ENCODE measurements at regions not wholly inside any gene's neighbourhood (a gene's known extent, or its start where the extent isn't known, plus 50 kb on each side); places are given as distances from the start of the nearest gene placed in this dataset.
A peak's percentile ranks its signal among the peaks of the same experiment; 100 is the strongest.

DNA sequence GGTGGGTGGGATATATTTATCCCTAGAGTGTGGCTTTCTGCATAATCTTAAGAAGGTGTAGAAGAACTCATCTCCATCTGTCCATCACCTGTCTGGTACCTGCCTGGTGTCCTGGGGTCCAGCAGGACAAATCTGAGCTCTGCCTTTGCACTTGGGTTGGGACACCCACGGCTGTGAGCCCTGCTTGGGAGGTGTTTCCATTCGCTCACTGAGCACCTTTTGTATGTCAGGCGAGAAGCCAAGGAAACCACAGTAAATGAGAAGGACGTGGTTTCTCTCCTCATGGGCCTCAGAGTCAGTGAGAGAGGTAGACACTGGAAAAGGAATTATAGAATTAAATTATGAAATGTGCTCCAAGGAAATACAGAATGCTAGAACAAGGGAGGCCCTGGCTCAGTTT, 555.9 kb downstream of the MIAT start:
- Mint-ChIP-seq H3K27me3 (peaks cover 13% of the 10 kb centered on the region), H3K4me3 (no peak overlapping the region), H3K36me3 (ENCODE audit: low read depth) (no peaks in the 10 kb centered on the region), H3K27ac (no peak overlapping the region), H3K9me3 (no peaks in the 10 kb centered on the region), H3K4me1 (no peaks in the 10 kb centered on the region)
- ATAC-seq (replicated peaks): no peak

DNA sequence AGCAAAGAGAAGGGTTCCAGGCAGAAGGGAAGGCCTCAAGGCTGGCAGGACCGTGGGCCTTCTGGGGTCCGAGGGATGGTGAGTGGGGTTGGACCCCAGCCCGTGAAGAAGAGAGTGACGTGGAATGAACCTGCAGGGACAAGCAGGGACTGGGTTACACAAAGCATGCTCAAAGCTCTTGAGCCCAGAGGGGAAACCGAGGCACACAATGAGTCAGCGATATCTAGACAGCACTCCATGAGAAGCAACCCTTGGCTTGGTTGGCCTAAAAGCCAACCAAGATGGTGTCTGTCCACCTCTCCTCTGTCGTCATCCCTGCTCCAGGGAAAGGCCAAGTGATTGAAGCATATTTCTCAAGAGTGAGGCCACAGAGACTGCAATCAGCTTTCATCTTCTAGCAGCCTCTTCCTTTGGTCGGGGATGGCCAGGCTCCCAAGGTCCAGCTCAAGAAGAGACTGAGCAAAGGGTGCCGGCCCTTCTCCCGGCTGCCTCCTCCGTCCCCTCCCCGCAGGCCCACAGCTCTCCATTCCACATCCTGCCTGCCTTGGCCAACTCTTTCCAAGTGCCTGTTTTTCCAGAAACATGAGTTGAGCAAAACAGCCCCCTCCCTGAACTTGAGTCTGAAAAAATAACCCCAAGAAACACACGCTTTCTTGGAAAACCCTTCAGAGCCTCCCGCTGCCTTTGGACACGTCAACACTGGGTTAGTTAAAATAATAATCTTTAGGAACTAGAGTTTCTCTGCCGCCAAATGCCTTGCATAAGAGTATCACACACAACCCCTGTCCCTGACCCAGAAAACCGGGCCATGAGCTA, 556.6 kb downstream of the MIAT start:
- H3K27ac Mint-ChIP-seq: no peak overlapping the region

DNA sequence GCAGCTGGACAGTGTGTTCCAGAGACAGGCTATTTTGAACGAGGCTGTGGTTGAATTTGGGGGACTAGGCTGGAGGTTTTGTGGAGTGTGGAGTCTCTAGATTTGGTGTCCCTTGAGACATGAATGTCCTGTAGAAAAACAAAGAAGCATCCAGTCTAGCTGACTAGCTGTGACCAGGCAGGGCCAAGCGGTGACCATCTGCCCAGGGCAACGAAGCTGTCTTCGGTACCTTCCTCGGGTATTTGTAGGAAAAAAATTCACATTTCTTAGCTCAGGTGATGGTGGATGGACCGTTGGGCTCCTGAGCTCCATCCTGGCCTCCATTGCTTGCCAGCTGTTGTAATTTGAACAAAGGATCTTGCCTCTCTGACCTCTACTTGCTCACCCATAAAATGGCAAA, 557.3 kb downstream of the MIAT start:
- H3K4me1 Mint-ChIP-seq: no peaks in the 10 kb centered on the region
- H3K4me3 Mint-ChIP-seq: no peak overlapping the region
- ATAC-seq (replicated peaks): no peak
- H3K27ac Mint-ChIP-seq: no peak overlapping the region
- peaks cover 19% of the 10 kb centered on the region for H3K27me3 Mint-ChIP-seq
- no peaks in the 10 kb centered on the region for H3K36me3 Mint-ChIP-seq (ENCODE audit: low read depth)
- no peaks in the 10 kb centered on the region for H3K9me3 Mint-ChIP-seq

More for the DNA sequence above, 556.6 kb downstream of the MIAT start:
- Mint-ChIP-seq H3K36me3 (ENCODE audit: low read depth) (no peaks in the 10 kb centered on the region), H3K4me3 (no peak overlapping the region), H3K27me3 (peaks cover 15% of the 10 kb centered on the region), H3K9me3 (no peaks in the 10 kb centered on the region), H3K4me1 (no peaks in the 10 kb centered on the region)
- ATAC-seq (replicated peaks): no peak

DNA sequence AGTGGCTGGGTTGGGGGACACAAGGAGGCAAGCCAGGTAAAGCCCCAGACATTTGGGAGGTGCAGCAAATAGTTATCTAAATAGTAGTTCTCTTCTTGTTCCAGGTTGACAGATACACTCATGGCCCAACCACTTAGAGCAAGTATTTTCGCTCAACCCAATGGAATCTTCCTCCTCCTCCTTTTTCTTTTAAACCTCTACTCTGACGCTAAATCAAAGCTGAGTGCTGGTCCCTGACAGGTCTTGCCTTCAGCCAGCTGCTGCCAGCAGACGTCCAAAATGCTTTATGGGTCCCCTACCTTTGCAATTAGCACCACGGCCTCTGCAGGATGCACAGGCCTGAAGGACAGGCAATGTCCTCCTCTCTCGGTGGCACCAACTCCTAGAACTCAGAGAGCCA, 558.5 kb downstream of the MIAT start:
- H3K27me3 Mint-ChIP-seq: peaks cover 22% of the 10 kb centered on the region
- H3K4me3 Mint-ChIP-seq: no peak overlapping the region
- no peak for ATAC-seq (replicated peaks)
- H3K36me3 Mint-ChIP-seq (ENCODE audit: low read depth): no peaks in the 10 kb centered on the region
- H3K9me3 Mint-ChIP-seq: no peaks in the 10 kb centered on the region
- no peaks in the 10 kb centered on the region for H3K4me1 Mint-ChIP-seq
- no peak overlapping the region for H3K27ac Mint-ChIP-seq

DNA sequence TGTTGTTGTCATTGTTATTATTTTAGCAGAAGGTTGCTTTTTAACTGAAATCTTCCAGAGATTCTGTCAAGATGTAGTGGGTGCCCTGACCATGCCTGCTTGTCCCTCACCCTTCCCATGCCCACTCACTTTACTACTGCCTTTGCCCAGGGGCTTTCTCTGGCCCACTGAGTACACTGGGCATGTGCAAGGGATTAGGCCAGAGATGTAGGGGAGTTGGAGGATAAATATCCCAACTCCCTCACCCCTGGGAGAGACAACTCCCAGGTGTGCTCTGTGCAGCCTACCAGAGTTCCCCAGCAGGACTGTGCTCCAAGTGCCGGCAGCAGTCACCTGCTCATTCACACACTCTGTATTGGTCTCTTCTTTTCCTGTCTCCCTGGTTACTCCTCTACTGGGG, 559.1 kb downstream of the MIAT start:
- Mint-ChIP-seq H3K36me3 (ENCODE audit: low read depth) (no peaks in the 10 kb centered on the region), H3K27ac (no peak overlapping the region), H3K9me3 (no peaks in the 10 kb centered on the region), H3K4me1 (no peaks in the 10 kb centered on the region), H3K27me3 (peaks cover 22% of the 10 kb centered on the region), H3K4me3 (no peak overlapping the region)
- no peak for ATAC-seq (replicated peaks)

DNA sequence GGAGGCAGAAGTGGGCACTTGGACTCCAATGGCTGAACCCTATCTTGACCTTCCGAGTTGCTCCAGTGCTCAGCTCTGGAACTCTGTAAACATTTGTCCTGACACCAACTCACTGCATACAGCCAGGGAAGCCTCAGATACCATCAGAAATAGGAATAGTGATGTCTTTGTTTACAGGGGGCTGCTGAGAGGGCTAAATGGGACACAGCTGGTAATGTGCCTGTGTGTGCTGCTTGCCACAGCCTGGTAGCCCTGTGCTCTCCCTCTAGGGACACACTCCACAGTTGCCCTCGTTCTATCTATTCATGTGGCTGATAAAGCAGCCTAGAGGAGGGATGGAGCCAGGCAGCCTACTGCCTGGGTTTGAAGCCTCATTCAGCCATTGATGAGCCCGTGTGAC, 559.8 kb downstream of the MIAT start:
- H3K4me3 Mint-ChIP-seq: no peak overlapping the region
- H3K4me1 Mint-ChIP-seq: no peaks in the 10 kb centered on the region
- H3K9me3 Mint-ChIP-seq: no peaks in the 10 kb centered on the region
- no peak for ATAC-seq (replicated peaks)
- peaks cover 22% of the 10 kb centered on the region for H3K27me3 Mint-ChIP-seq
- H3K27ac Mint-ChIP-seq: no peak overlapping the region
- H3K36me3 Mint-ChIP-seq (ENCODE audit: low read depth): no peaks in the 10 kb centered on the region

DNA sequence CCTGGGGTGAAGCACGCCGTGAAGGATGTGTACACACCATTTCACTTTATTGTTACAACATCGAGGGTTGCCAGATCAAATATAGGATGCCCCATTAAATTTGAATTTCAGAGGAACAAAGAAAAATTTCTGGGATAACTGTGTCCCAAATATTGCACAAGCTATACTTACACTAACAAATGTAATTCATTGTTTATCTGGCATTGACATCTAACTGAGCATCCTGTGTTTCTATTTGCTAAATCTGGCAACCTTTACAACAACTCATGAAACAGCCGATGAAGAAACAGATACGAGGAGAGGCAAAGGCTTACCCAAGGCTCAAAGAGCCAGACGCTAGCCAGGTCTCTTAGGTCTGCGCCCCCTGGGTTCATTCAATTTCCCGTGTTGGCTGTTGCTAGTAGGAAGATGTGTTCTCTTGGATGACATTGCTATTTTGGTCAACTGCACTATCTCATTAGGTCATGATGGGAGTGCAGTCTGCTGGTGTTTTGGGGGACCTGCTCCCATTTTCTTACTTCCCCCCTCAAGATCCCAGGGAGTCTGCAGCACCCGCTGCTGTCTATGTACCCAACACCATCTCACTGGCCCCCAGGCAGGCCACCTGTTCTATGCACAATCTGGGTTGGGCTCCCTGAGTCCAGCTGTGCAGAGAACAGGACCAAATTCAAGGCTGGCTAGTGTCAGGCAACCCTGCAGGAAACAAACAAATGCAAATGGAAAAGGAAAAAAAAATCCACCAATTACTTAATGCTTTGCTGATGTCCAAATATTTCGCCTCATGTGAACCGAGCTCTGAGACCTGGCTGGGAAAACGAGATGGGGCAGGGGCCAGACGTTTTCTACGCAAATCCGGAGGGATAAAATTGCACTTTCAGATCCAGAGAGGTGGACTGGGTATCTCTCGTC, 560.9 kb downstream of the MIAT start:
- no peak for ATAC-seq (replicated peaks)
- Mint-ChIP-seq H3K27me3 (peaks cover 18% of the 10 kb centered on the region), H3K27ac (no peak overlapping the region), H3K4me1 (no peaks in the 10 kb centered on the region), H3K4me3 (no peak overlapping the region), H3K9me3 (no peaks in the 10 kb centered on the region), H3K36me3 (ENCODE audit: low read depth) (no peaks in the 10 kb centered on the region)

DNA sequence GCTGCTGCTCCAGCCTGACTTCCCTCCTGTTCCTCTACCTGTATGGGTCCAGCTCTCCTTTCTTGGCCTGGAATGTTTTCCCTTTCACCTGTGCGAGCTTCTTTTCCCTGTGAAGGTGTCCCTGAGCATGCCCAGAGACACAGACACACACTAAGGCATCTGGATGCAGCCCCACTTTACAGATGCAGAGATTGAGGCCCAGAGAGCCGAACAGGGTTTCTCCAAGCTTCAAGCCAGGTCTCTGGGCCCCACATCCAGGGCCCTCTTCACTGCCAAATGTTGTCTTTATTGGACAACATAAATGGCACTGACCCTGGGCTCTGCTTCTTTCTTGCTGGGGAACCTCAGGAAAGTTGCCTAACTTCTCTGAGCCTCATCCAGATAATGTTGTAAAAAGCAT, 561.6 kb downstream of the MIAT start:
- no peak for ATAC-seq (replicated peaks)
- H3K27me3 Mint-ChIP-seq: peaks cover 14% of the 10 kb centered on the region
- H3K4me3 Mint-ChIP-seq: no peak overlapping the region
- no peaks in the 10 kb centered on the region for H3K4me1 Mint-ChIP-seq
- H3K9me3 Mint-ChIP-seq: no peaks in the 10 kb centered on the region
- H3K27ac Mint-ChIP-seq: no peak overlapping the region
- no peaks in the 10 kb centered on the region for H3K36me3 Mint-ChIP-seq (ENCODE audit: low read depth)

DNA sequence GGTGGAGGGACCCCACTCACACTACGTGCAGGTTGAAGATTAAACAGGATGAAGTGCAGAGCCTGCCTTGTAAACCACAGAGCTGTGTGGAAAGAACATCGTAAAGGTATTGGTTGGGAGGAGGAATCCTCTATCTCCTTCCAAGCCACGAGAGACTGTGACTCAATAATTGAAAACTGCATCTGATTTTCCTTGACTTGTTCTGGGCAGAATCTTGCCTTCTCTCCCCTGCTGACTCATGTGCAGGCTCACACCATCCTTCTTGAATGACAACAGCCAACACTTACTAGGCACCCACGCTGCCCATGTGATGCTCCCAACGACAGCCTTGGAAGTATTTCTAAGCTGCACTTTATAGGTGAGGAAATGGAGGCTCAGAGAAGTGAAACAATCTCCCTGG, 563.0 kb downstream of the MIAT start:
- no peaks in the 10 kb centered on the region for H3K4me1 Mint-ChIP-seq
- peaks cover 14% of the 10 kb centered on the region for H3K27me3 Mint-ChIP-seq
- H3K36me3 Mint-ChIP-seq (ENCODE audit: low read depth): no peaks in the 10 kb centered on the region
- H3K4me3 Mint-ChIP-seq: no peak overlapping the region
- ATAC-seq (replicated peaks): no peak
- H3K9me3 Mint-ChIP-seq: no peaks in the 10 kb centered on the region
- no peak overlapping the region for H3K27ac Mint-ChIP-seq

DNA sequence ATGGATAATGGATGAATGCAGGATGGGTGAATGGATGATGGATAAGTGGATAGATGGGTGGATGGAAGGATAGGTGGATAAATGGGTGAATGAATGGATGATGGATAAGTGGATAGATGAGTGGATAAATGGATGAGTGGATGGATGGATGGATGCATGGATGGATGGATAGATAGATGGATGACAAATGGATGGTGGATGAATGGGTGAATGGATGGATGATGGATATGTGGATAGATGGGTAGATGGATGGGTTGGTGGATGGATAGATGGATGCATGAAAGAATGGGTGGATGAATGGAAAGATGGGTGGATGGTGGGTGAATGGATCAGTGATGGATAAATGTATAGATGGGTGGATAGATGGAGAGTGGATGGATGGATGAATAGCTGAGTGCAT, 564.8 kb downstream of the MIAT start:
- no peaks in the 10 kb centered on the region for H3K9me3 Mint-ChIP-seq
- peaks cover 19% of the 10 kb centered on the region for H3K27me3 Mint-ChIP-seq
- H3K27ac Mint-ChIP-seq: no peak overlapping the region
- no peak for ATAC-seq (replicated peaks)
- no peak overlapping the region for H3K4me3 Mint-ChIP-seq
- H3K36me3 Mint-ChIP-seq (ENCODE audit: low read depth): no peaks in the 10 kb centered on the region
- no peaks in the 10 kb centered on the region for H3K4me1 Mint-ChIP-seq

DNA sequence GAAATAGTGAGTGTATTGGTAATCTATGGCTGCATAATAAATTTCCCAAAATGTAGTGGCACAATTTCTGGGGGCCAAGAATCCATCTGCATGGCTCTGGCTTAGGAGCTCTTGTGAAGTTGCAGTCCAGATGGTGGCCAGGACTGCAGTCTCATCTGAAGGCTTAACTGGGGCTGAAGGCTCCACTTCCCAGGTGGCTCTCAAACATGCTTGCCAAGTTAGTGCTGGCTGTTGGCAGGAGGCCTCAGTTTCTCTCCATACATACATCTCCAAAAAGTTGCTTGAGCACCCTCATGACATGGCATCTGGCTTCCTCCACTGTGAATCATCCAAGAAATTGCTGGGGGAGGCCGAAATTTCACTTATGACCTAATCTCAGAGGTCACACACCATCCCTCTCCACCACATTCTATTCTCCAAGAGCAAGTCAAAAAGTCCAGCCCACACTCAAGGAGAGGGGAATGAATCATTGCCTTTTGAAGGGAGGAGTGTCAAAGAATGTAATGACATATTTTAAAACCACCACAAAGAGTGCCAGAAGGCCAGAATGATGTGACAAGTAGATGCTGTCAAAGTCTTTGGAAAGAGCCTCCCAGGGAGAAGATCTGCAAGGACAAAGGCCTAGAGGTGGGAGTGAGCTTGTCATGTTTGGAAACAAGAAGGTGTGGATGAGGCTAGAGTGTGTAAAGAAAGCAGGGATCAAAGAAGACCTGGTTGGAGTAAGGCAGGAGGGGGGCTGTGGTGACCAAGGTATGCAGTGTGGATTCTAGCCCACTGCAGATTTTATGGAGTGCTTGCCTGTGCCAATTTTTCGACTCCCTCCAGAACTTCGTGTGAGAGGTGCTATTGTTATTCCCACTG, 566.2 kb downstream of the MIAT start:
- peak; percentile 31 for ATAC-seq (replicated peaks)

DNA sequence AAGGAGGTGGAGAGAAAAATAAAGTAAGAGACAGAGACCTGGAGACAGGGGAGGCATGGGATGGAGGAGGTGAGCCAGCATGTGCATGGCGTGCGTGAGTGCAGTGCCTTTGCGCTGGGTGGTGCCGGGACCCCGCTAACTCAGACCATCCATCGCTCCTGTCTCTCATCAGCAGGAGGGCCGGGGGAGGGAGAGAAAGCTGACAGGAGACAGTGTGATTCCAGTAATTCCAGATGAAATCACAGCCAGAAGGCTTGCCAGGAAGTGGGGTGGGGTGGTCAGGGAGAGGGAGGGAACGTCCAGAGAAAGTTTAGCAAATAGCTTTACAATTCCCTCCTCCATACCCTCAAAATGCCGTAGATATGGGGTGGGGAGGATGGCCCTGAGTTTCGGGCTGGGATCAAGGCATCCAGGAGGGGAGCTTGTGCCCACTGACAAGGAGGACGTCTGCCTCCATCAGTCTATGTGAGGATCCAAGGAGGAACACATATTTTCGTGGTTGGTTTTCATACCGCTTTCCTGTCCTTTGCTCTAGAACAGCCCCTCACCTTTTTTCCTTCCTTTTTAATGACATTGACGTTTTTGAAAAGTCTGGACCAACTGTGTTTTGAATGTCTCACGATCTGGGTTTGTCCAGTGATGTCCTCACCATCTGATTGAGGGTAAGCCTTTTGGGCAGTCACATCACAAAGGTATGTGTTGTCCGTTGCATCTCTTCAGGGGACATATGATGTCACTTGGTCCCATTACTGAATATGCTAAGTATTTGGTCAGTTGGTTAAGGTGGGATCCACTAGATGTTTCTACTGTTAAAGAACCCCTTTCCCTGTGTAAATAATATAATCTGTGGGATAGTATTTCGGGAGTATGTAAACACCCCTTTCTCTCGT, 567.3 kb downstream of the MIAT start:
- Mint-ChIP-seq H3K27me3 (peaks cover 8% of the 10 kb centered on the region), H3K4me3 (no peak overlapping the region), H3K4me1 (no peaks in the 10 kb centered on the region), H3K27ac (no peak overlapping the region), H3K9me3 (no peaks in the 10 kb centered on the region), H3K36me3 (ENCODE audit: low read depth) (no peaks in the 10 kb centered on the region)
- no peak for ATAC-seq (replicated peaks)

More for the DNA sequence above, 566.2 kb downstream of the MIAT start:
- no peak overlapping the region for H3K27ac Mint-ChIP-seq
- H3K27me3 Mint-ChIP-seq: peaks cover 12% of the 10 kb centered on the region
- H3K4me1 Mint-ChIP-seq: no peaks in the 10 kb centered on the region
- H3K4me3 Mint-ChIP-seq: no peak overlapping the region
- H3K9me3 Mint-ChIP-seq: no peaks in the 10 kb centered on the region
- H3K36me3 Mint-ChIP-seq (ENCODE audit: low read depth): no peaks in the 10 kb centered on the region

DNA sequence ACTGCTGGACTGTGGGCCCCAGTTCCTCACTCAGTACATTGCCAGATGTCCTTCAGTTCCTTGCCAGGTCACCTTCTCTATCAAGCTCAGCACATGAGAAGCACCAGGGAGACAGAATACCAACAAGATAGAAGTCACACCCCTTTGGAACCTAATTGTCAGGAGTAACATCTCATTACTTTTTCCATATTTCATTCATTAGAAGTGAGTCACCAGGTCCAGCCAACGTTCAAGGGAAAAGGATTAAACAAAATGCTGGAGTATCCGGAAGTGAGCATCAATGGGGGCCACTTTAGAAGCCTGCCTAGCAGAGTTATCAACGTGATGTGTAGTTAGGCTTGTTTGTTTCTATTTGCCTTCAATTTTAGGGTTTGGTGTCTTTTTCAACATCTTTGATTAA, 569.3 kb downstream of the MIAT start:
- no peak overlapping the region for H3K4me3 Mint-ChIP-seq
- no peak for ATAC-seq (replicated peaks)

More for the DNA sequence above, 569.3 kb downstream of the MIAT start:
- Mint-ChIP-seq H3K4me1 (no peaks in the 10 kb centered on the region), H3K9me3 (no peaks in the 10 kb centered on the region), H3K36me3 (ENCODE audit: low read depth) (no peaks in the 10 kb centered on the region), H3K27me3 (peaks cover 13% of the 10 kb centered on the region), H3K27ac (no peak overlapping the region)
